HUES64 (cell line): ENCODE measurements at regions not wholly inside any gene's neighbourhood (a gene's known extent, or its start where the extent isn't known, plus 50 kb on each side); places are given as distances from the start of the nearest gene placed in this dataset.

Experiments
- H3K27ac ChIP-seq: 2 replicates; pipeline ENCODE4 v1.7.0; 2013; ENCODE audit warnings: low read depth, low read length, inconsistent platforms
- H3K27me3 ChIP-seq: 2 replicates; pipeline ENCODE4 v1.6.1; 2013; ENCODE audit warnings: mild to moderate bottlenecking, low read length; ENCODE audit not compliant: insufficient read depth
- H3K36me3 ChIP-seq: 2 replicates; pipeline ENCODE4 v1.6.1; 2013; ENCODE audit warnings: mild to moderate bottlenecking, low read length; ENCODE audit not compliant: insufficient read depth
- H3K4me1 ChIP-seq: 2 replicates; pipeline ENCODE4 v1.6.1; 2013; ENCODE audit warnings: mild to moderate bottlenecking, low read length, moderate library complexity; ENCODE audit not compliant: insufficient read depth
- H3K4me3 ChIP-seq: 2 replicates; pipeline ENCODE4 v1.5.1; 2013; ENCODE audit warnings: mild to moderate bottlenecking, low read length, moderate library complexity
- H3K9ac ChIP-seq: 2 replicates; pipeline ENCODE4 v1.6.1; 2013; ENCODE audit warnings: mild to moderate bottlenecking, low read depth, low read length
- H3K9me3 ChIP-seq: 2 replicates; pipeline ENCODE4 v1.6.1; 2013; ENCODE audit warnings: low read depth, low read length; ENCODE audit not compliant: insufficient read depth
- WGBS: fragments of 150-250, 120-280 bp; methylation state at CpG from one replicate; pipeline ENCODE4 v1.1.7; 2013; ENCODE audit warnings: missing lambda C conversion rate; 5-methylcytosine and 5-hydroxymethylcytosine counted together

GRCh38 chr13:29935309-29935981 lies 85.0 kb upstream of the UBL3 start:
- Histone ChIP-seq H3K27ac (no peak overlapping the region), H3K9ac (no peak overlapping the region), H3K9me3 (no peaks in the 10 kb centered on the region), H3K4me1 (peaks cover 20% of the 10 kb centered on the region), H3K27me3 (peaks cover 9% of the 10 kb centered on the region; the same call in 1 of the 2 replicates), H3K4me3 (no peak overlapping the region), H3K36me3 (no peaks in the 10 kb centered on the region)
- WGBS, result 81% methylated on average over 6 of the region's 6 CpGs

- Histone ChIP-seq H3K27ac (no peak overlapping the region), H3K36me3 (no peaks in the 10 kb centered on the region), H3K9me3 (no peaks in the 10 kb centered on the region), H3K4me3 (no peak overlapping the region), H3K9ac (no peak overlapping the region), H3K27me3 (peaks cover 6% of the 10 kb centered on the region; the same call in 1 of the 2 replicates), H3K4me1 (peaks cover 20% of the 10 kb centered on the region)
- WGBS, result 88% methylated on average over 7 of the region's 7 CpGs
Observed at GRCh38 chr13:29934531-29935308, 84.3 kb upstream of the UBL3 start.

GRCh38 chr13:29933401-29933800 lies 83.0 kb upstream of the UBL3 start:
- Histone ChIP-seq H3K27me3 (peaks cover 2% of the 10 kb centered on the region; the same call in 1 of the 2 replicates), H3K4me3 (no peak overlapping the region), H3K9me3 (no peaks in the 10 kb centered on the region), H3K4me1 (peaks cover 9% of the 10 kb centered on the region), H3K36me3 (no peaks in the 10 kb centered on the region), H3K9ac (no peak overlapping the region), H3K27ac (no peak overlapping the region)
- 92% methylated on average over 6 of the region's 6 CpGs for WGBS

- Histone ChIP-seq H3K27ac (no peak overlapping the region), H3K9ac (no peak overlapping the region), H3K27me3 (no peaks in the 10 kb centered on the region), H3K9me3 (no peaks in the 10 kb centered on the region), H3K4me1 (peaks cover 9% of the 10 kb centered on the region), H3K36me3 (no peaks in the 10 kb centered on the region), H3K4me3 (no peak overlapping the region)
Observed at GRCh38 chr13:29931696-29932095, 81.3 kb upstream of the UBL3 start.

- 93% methylated on average over 10 of the region's 10 CpGs for WGBS
- Histone ChIP-seq H3K27ac (no peak overlapping the region), H3K9me3 (no peaks in the 10 kb centered on the region)
Observed at GRCh38 chr13:29929062-29929847, 78.8 kb upstream of the UBL3 start.

GRCh38 chr13:29926098-29926476 lies 75.7 kb upstream of the UBL3 start:
- no peak overlapping the region for H3K9ac ChIP-seq
- H3K36me3 ChIP-seq, result no peaks in the 10 kb centered on the region
- H3K27me3 ChIP-seq, result no peaks in the 10 kb centered on the region; the same call in 1 of the 2 replicates
- no peaks in the 10 kb centered on the region for H3K9me3 ChIP-seq
- H3K4me1 ChIP-seq, result peaks cover 15% of the 10 kb centered on the region
- H3K27ac ChIP-seq, result no peak overlapping the region
- no peak overlapping the region for H3K4me3 ChIP-seq
- 94% methylated on average over 2 of the region's 4 CpGs for WGBS

More at GRCh38 chr13:29929062-29929847, 78.8 kb upstream of the UBL3 start:
- Histone ChIP-seq H3K4me1 (peaks cover 8% of the 10 kb centered on the region), H3K36me3 (no peaks in the 10 kb centered on the region), H3K9ac (no peak overlapping the region), H3K4me3 (no peak overlapping the region), H3K27me3 (no peaks in the 10 kb centered on the region; the same call in 1 of the 2 replicates)

GRCh38 chr13:29925457-29926097 lies 75.2 kb upstream of the UBL3 start:
- no peak overlapping the region for H3K27ac ChIP-seq
- no peaks in the 10 kb centered on the region; the same call in 1 of the 2 replicates for H3K27me3 ChIP-seq
- no peak overlapping the region for H3K4me3 ChIP-seq
- H3K4me1 ChIP-seq, result peaks cover 15% of the 10 kb centered on the region
- no peaks in the 10 kb centered on the region for H3K36me3 ChIP-seq
- no peaks in the 10 kb centered on the region for H3K9me3 ChIP-seq
- H3K9ac ChIP-seq, result no peak overlapping the region
- WGBS, result 85% methylated on average over 3 of the region's 3 CpGs

- H3K4me3 ChIP-seq, result no peak overlapping the region
- 92% methylated on average over 12 of the region's 12 CpGs for WGBS
- no peaks in the 10 kb centered on the region for H3K9me3 ChIP-seq
- no peaks in the 10 kb centered on the region; the same call in 1 of the 2 replicates for H3K27me3 ChIP-seq
- no peaks in the 10 kb centered on the region for H3K36me3 ChIP-seq
- H3K27ac ChIP-seq, result no peak overlapping the region
- H3K9ac ChIP-seq, result no peak overlapping the region
- H3K4me1 ChIP-seq, result peaks cover 15% of the 10 kb centered on the region
Observed at GRCh38 chr13:29924482-29925350, 74.3 kb upstream of the UBL3 start.

- 0 out of 2 replicates have a peak overlapping the region, but pooled peaks have one; percentile 17 for H3K27ac ChIP-seq
Observed at GRCh38 chr13:29923554-29924481, 73.4 kb upstream of the UBL3 start.

More at GRCh38 chr13:29923554-29924481, 73.4 kb upstream of the UBL3 start:
- no peaks in the 10 kb centered on the region; the same call in 1 of the 2 replicates for H3K27me3 ChIP-seq
- H3K9ac ChIP-seq, result peak overlapping the region; percentile 5; the same call in 1 of the 2 replicates
- H3K36me3 ChIP-seq, result no peaks in the 10 kb centered on the region
- 65% methylated on average over 12 of the region's 12 CpGs for WGBS
- H3K4me3 ChIP-seq, result no peak overlapping the region
- peaks cover 15% of the 10 kb centered on the region for H3K4me1 ChIP-seq
- H3K9me3 ChIP-seq, result no peaks in the 10 kb centered on the region
